GM12891 (cell line): ENCODE measurements at regions not wholly inside any gene's neighbourhood (a gene's known extent, or its start where the extent isn't known, plus 50 kb on each side); places are given as distances from the start of the nearest gene placed in this dataset.

Experiments
- POLR2A ChIP-seq: IDR thresholded peaks from 2 replicates; pipeline ENCODE4 v1.6.1; 2011; ENCODE audit warnings: low read depth, low read length, control low read depth
- POLR2AphosphoS5 ChIP-seq: IDR thresholded peaks from 2 replicates; pipeline ENCODE4 v1.6.1; 2011; ENCODE audit warnings: low read depth, low read length, control low read depth
- TAF1 ChIP-seq: IDR thresholded peaks from 2 replicates; pipeline ENCODE4 v1.6.1; 2011; ENCODE audit warnings: low read depth, low read length, control low read depth

DNA sequence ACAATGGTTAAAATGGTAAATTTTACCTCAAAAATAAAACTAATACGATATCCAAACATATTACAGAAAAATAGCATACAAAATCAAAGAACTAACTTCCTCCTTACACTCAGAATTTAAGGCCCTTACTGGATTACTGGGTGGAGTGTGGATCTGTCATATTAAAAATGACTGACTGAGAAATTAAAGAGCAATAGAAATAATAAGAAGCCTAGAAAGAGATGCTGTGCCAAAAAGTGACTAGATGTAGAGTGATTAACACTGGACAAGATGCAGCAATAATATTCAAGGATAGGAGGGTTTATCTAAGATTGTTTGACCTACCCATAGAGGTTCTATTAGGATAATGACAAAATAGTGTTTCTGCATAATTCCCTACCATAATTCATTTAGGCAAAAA lies 424.3 kb downstream of the SETD4 start:
- TF ChIP-seq POLR2AphosphoS5 (no peak), POLR2A (no peak), TAF1 (no peak)
